ENCODE measurements at regions not wholly inside any gene's neighbourhood (a gene's known extent, or its start where the extent isn't known, plus 50 kb on each side); places are given as distances from the start of the nearest gene placed in this dataset.

DNA sequence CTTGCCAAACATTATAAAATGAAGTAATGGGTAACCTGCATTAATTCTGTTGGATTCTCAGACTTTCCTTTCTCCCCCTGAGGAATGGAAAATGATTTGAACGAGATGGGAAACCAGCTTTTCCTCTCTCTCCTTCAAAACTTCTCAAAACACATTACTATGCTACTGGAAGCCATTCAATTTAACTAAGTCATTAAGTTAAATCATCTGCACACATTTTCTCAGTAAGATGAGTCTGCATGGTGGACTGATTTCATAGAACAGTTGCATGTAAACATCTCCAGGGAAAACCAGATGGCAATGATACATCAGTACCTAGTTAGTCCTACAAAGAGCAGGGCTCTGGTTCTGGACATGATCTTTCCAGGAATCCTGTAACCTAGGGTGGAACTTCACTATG is 59.9 kb downstream of the BMP4 start:
- no peak for DNase-seq (ENCODE audit: low spot score)

- DNase-seq (ENCODE audit: low spot score), result no peak
Observed at GRCh38 chr14:53894456-53894855, 62.2 kb downstream of the BMP4 start.

DNA sequence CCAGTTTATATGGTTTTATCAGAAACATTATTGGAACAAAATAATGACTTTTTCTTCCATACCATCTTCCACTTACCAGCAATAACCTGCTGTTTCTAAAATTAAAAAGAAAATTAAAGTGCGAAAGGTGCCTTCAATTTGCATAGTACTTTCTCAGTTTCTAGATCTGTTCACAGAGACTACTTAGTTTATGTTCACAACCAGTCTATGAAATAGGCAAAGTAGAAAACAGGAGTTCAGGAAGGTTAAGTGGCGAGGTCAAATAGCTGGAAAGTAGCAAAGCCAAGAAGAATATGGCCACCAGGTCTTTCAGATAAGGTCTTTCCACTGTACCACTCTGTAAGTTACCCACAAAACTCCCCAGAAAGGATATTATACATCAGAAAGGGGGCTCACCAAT is 63.3 kb downstream of the BMP4 start:
- DNase-seq (ENCODE audit: low spot score), result no peak

DNA sequence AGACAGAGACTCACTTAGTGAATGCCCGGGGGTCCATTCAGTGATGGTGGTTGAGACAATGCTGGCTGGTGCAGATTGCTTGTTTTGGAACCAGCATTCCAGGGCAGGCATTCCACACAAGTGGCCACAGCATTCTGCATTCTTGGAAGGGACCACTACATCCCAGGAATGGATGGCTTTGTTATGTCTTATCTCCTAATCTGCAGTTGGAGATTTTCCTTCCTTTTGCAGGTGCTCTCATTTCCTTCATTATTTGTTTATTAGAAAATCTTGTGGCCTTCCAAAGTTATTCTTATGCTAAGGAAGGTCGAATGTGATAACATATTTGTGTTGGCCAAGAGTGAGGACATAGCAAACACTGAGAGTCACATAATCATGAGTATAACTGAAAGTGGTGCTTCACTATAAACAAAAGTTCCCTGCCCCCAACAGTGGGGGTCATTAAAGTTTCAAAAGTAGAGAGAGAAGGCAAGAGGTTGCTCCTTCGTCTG is 66.0 kb downstream of the BMP4 start:
- DNase-seq (ENCODE audit: low spot score), result no peak

- no peak for DNase-seq (ENCODE audit: low spot score)
Observed at GRCh38 chr14:53888535-53889386, 67.9 kb downstream of the BMP4 start.

DNA sequence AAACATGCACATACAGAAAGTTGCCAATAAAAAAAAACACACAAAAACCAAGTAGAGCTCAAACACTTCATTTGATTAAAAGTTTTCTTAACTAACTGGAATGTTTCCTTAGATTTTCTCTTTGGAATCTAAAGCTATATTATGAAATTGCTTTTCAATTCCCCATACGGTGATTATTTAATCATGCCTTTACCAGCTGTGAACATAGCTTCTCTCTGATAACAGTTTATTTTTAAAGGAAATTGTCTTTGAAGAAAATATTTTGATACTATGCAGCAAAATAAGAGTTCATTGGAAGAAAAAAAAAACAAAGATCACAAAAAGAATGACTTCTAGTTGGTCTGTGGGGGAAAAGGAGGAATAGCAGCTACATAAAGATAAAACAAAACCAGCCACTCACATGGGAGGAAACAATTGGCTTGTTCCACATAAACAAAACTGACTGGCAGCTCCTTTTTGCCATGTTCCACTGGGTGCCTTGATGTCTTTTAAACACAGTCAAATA is 71.4 kb downstream of the BMP4 start:
- no peak for DNase-seq (ENCODE audit: low spot score)

GRCh38 chr14:53884601-53885000 is 72.0 kb downstream of the BMP4 start:
- DNase-seq (ENCODE audit: low spot score), result no peak

- DNase-seq (ENCODE audit: low spot score), result no peak
Observed at GRCh38 chr14:53883739-53884138, 72.9 kb downstream of the BMP4 start.

- no peak for DNase-seq (ENCODE audit: low spot score)
Observed at GRCh38 chr14:53882684-53883083, 73.9 kb downstream of the BMP4 start.

DNA sequence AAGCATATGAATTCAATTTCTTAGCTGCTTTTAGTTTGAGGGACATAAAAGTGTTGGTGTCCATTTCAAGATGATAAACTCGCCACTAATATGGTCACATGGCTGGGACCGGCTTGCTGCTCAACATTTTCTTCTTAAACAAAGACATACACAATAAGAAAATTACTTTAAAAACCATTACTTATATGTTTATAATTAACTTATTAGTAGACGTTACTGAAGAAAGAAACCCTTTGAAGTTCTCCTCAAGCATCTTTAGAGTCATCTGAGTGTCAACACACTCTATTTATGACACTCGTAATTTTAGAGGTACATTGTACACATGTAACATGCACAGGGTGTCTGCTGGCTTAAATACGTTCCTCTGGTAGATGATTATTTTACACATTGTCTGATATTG is 74.7 kb downstream of the BMP4 start:
- DNase-seq (ENCODE audit: low spot score), result no peak

DNA sequence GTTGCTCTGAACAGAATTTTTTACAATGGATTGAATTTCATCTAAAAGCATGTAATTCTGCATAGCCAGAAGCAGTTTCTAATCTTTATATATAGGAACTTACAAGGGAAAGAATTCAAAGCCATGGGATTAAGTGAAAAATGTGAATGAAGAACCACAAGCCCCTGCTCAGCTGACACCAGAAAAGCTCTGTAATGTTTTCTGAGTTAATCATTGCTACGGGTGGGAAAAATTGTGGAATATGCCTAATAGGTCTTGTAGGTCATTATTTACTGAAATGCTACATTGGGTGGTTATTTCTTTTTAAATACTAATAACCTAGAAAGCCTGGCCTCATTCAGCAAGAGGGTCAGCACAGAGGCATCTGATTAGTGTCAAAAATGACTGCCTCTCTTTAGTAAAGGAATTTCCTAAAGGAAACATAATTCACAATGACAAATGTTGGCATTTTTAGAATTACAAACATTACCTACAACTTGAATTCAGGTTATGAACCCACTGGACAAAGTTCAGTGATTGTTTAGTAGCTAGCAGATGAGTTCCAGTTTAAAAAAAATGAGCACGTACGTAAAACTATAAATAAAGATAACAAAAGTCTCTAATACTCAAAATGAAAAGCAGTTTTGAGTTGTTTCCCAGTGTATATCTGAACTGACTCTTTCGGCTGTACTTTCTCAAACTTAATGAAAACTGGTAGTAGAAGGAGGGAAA is 75.3 kb downstream of the BMP4 start:
- DNase-seq (ENCODE audit: low spot score), result no peak

DNA sequence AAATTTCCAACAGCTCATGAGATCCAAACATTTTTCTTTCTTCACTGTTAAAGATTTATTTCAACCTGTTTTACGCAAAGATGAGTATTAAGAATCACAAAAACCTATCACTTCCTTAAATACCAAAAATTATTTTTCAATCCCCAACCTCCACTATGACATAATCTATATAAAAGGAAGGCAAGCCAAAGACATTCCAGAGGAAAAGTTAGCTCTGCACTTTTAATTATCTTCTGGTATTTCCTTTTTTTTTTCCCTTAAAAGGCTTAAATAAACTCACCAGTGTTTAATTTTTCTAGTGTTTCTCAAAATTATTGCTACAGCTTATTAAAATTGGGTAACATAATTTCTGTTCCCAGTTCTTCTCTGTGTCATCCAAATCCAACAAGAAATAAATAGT is 75.9 kb downstream of the BMP4 start:
- DNase-seq (ENCODE audit: low spot score), result no peak

GRCh38 chr14:53879747-53880146 is 76.9 kb downstream of the BMP4 start:
- DNase-seq (ENCODE audit: low spot score), result no peak

DNA sequence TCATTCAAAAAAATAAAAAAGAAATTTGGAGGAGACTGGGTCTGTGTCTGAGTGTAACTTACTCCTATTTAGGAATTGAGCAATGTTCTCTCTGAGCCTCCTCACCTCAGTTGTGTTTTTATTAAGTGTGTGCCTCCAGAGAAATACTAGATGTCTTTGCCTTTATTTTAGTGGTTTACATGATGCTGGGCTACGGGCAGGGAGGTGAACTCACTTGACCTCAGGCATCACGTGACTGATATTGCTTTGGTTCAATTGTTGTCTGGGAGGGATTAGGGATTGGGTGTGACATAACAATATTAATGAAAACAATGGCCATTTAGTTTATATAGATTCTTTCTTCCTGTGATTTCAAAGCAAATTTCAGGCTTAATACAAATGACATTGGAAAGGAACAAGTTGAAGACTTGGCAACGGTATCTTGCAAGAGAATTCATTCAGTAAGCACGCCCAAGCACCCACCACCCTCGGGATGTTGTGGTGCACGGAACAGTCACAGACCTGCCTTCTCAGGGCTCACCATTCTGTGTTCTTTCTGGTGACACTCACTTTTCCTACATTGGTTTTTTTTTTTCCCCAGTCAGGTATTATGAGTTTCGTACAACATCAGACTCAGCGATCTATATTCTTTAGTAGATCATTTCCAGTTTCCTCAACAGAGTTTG is 77.5 kb downstream of the BMP4 start:
- no peak for DNase-seq (ENCODE audit: low spot score)

GRCh38 chr14:53875324-53875897 is 81.2 kb downstream of the BMP4 start:
- no peak for DNase-seq (ENCODE audit: low spot score)

DNA sequence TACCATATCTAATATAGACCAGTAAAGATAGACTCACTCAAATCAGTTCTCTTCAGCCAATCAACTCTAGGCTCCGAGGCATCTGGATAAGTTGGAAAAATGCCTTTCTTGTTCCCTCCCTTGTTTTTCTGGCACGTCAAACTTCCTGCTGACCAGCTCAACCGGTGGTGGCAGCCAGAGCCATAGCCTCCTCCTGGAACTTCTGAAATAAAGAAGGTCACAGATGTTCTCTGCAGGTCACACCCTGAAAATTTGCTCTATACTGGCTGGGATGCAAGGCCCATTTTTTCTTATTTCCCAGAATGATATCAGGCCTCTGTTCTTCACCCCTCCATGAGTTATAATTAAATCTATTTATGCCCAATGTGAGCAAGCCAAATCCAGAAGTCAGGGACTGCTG is 81.9 kb downstream of the BMP4 start:
- DNase-seq (ENCODE audit: low spot score), result no peak

DNA sequence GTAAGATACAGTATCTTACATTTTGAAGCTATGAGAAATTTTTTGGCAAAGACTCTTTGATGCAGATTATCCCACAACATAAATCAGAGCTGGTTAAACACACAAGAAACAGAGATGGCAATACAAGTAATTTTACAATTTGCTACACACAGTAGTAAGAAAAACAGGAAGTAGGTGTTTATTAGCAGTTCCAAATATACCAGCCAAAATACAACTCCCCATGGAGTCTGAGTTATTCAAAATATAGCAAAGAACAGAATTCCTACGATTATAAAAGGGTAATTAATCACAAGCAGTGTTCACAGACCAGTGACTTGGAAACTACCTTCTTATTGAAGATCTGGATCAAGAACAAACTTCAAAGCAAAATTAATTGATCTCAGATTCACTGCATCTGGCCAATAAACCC is 83.9 kb downstream of the BMP4 start:
- no peak for DNase-seq (ENCODE audit: low spot score)

- DNase-seq (ENCODE audit: low spot score), result no peak
Observed at GRCh38 chr14:53871951-53872350, 84.7 kb downstream of the BMP4 start.

GRCh38 chr14:53871011-53871410 is 85.6 kb downstream of the BMP4 start:
- DNase-seq (ENCODE audit: low spot score), result no peak

- no peak for DNase-seq (ENCODE audit: low spot score)
Observed at GRCh38 chr14:53865711-53866110, 90.9 kb downstream of the BMP4 start.

DNA sequence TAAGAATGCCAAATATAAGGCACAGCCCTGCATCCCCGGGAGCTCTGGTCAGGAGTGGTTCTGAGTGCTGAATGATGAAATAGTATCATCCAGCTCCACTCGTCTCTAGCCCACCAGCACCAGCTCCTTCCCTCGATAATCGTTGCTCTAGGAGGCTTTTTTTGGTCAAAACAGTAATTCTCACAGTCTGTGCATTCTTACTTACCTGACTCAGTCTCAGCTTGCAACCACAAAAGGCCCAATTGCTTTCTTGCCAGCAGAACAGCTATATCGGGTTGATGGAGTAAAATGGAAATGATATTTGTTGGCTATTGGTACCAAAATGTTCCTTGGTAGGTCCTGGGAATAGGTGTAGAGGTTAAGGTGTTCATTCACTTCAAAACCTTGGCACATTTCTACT is 94.8 kb downstream of the BMP4 start:
- no peak for DNase-seq (ENCODE audit: low spot score)

DNA sequence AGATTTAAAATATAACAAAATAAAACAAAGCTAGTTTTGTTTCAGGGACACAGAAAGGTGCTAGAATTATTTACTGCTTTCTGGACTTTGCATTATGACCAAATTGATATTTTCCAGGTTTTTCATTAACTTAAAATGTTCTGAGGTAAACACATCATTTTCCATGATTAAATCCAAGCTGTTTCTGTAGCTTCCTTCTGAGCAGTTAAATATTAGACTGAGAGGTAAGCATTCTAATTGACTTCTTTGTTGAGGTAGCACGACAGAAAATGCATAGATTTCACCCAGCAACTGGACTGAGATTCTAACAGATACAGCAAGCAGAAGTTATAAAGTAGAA is 98.3 kb downstream of the BMP4 start:
- no peak for DNase-seq (ENCODE audit: low spot score)
